Right cardiac atrium (tissue), 5 donors: ENCODE measurements at regions not wholly inside any gene's neighbourhood (a gene's known extent, or its start where the extent isn't known, plus 50 kb on each side); places are given as distances from the start of the nearest gene placed in this dataset.

ENCODE experiments used
- ATAC-seq, 2 donors: fragments of 200-7000 bp; cut with Tn5 transposase; one replicate each; pipeline versions ENCODE4 v1.8.0 to v1.9.1; 2020; ENCODE audit warnings: moderate library complexity in 2 of 2, mild to moderate bottlenecking in 1 of 2
- DNase-seq, 3 donors: peaks; one replicate each; pipeline ENCODE4 v3.0.0-alpha.2; 2020
- H3K27ac ChIP-seq: one replicate; pipeline ENCODE4 v1.5.1; 2013; ENCODE audit warnings: mild to moderate bottlenecking, low read length, control low read depth, moderate library complexity
- H3K27me3 ChIP-seq: one replicate; pipeline ENCODE4 v1.6.1; 2013; ENCODE audit not compliant: control insufficient read depth, insufficient read depth
- H3K4me1 ChIP-seq: one replicate; pipeline ENCODE4 v1.6.1; 2013; ENCODE audit warnings: low read length; ENCODE audit not compliant: control insufficient read depth, insufficient read depth
- H3K4me3 ChIP-seq: one replicate; pipeline ENCODE4 v1.5.1; 2013; ENCODE audit warnings: low read length, control low read depth
- H3K9me3 ChIP-seq: one replicate; pipeline ENCODE4 v1.6.1; 2013; ENCODE audit warnings: low read length; ENCODE audit not compliant: control insufficient read depth
- WGBS: extraction: QIAGEN DNeasy Blood & Tissue Kit; methylation state at CpG from one replicate; pipeline ENCODE4 v1.1.7; 2013; 5-methylcytosine and 5-hydroxymethylcytosine counted together
- intact Hi-C, 4 donors: fragments of 100-400 bp; cut with DNase I; formaldehyde crosslinking; loops; one replicate each; pipeline versions ENCODE4 v1.11.0 to v1.14.0; 2022 to 2023
- donor health status: healthy with polysubstance abuse.
- donor health status: DM: no; HTN: yes; CAD: no.
- donor health status: DM: no; HTN: no; CAD: no.
- donor health status: DM: no; HTN: yes; CAD: no; lungs with severe emphysema.
- donor health status: DM: yes; HTN: yes; CAD: no.

DNA sequence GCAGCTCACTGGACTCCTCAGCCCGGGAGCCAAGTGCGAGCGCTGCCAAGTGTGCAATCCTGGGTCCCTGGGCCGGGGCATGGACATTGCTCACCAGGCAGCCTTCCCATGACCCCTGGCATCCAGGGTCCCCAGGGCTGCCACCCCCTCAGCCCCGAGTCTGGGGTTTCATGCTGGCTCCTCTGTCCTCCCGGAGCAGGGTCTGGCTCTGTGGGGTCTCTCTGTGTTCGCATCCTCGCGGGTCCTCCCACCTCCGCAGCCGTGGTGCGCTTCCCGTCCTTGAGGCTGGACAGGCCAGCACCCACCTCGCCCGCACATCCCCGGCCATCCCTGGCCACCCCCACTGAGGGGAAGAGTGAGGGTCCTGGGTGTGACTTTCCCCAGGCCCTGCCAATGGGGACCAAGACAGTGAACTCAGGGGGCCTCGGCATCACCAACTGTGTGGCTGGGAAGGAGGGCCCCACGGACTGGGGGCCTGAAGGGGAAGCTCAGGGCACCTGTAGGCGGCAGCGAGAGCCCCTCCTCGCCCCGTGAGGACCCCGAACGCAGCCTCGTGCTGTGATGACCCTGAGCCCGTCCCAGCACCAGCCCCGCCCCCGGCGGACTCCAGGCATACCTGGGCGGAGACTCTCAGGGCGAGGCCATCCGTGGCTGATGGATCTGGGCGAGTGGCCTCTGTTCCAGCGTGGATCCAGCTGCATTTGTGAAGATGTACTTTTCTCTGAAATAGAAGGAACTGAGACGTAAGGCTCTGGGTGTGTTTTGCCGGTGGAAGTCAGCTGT lies 50.3 kb upstream of the CFAP46 start:
- DNase-seq (peak; percentile 7 to 66 (median 40)), ATAC-seq (no peak)
- H3K4me3 ChIP-seq = no peak overlapping the region
- H3K27me3 ChIP-seq = no peaks in the 10 kb centered on the region
- WGBS = 86% methylated on average over 36 of the region's 36 CpGs
- H3K4me1 ChIP-seq = no peaks in the 10 kb centered on the region
- H3K9me3 ChIP-seq = no peaks in the 10 kb centered on the region
- intact Hi-C loops = no loop called here
- no peak overlapping the region for H3K27ac ChIP-seq
